Mucosa of descending colon (tissue), 3 donors: ENCODE measurements at regions not wholly inside any gene's neighbourhood (a gene's known extent, or its start where the extent isn't known, plus 50 kb on each side); places are given as distances from the start of the nearest gene placed in this dataset.

Experiments used
- ATAC-seq: fragments of 200-7000 bp; cut with Tn5 transposase; one replicate; pipeline ENCODE4 v1.9.1; 2020; ENCODE audit warnings: mild to moderate bottlenecking, moderate library complexity
- DNase-seq, 3 donors: peaks; one replicate each; pipeline ENCODE4 v3.0.0-alpha.2; 2020
- H3K36me3 ChIP-seq: fragments of 200-600 bp; one replicate; pipeline ENCODE4 v1.8.0; 2021; ENCODE audit warnings: low read depth, mild to moderate bottlenecking
- H3K4me1 ChIP-seq: fragments of 200-600 bp; one replicate; pipeline ENCODE4 v1.8.0; 2021; ENCODE audit warnings: low read depth, mild to moderate bottlenecking
- H3K4me3 ChIP-seq: fragments of 200-600 bp; one replicate; pipeline ENCODE4 v1.8.0; 2021; ENCODE audit warnings: mild to moderate bottlenecking
- H3K9me3 ChIP-seq: fragments of 200-600 bp; one replicate; pipeline ENCODE4 v1.8.0; 2021; ENCODE audit warnings: mild to moderate bottlenecking
- intact Hi-C, 2 donors: fragments of 100-400 bp; cut with DNase I in 1 of 2; cut with micrococcal nuclease in 1 of 2; formaldehyde crosslinking; loops; one replicate each; pipeline versions ENCODE4 v1.11.0 to v1.11.1; 2022; cut with DNase I, micrococcal nuclease
- TF ChIP-seq, protein P1 (sequence below): fragments of 200-600 bp; IDR thresholded peaks from one replicate; pipeline ENCODE4 v1.8.0; 2022; ENCODE audit warnings: antibody characterized with exemption, mild to moderate bottlenecking
- donor health status: DM: no; HTN: no; CAD: no; lungs with moderate emphysema.
- donor health status: DM: no; HTN: no; CAD: no.
- donor health status: DM: no; HTN: yes; CAD: no.

DNA sequence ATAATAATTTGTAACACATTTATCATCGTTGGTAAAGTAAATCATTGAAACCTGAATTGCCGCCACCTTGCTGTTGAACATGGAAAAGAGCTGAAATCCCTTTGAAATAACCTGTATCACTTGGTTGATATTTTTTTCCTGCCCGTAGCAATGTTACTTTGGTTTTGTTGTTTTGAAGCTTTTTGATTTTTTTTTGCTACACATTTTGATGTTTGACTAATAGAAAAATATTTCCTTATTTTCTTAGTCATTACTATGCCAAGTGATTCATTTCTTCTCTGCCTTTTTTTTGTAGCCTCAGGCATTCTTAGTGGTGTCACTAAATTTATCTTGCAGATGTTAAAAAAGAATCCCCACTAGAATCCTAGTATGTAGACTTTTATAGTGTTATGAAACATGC, 235.1 kb upstream of the MEOX2 start:
- intact Hi-C loops = no loop called here
- no peak for ATAC-seq
- H3K9me3 ChIP-seq = no peaks in the 10 kb centered on the region

DNA sequence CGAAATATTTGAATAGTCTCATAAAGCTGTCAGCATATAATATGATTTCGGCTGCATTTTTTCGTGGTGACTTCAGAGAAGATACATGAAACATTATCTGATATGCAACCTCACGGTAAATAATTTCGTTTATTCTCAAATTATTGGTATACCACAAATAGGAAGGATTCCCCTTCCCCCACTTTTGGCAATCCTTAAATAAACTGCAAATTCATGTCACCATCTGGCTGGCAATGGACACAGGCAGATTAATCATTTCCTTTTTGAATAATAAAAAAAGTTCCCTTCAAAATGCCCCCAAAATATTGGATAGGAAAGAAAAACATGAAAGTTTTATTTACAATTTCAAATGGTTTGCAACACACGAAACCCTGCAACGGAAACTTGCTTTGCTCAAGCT, 234.5 kb upstream of the MEOX2 start:
- intact Hi-C loops = no loop called here
- H3K4me1 ChIP-seq = no peaks in the 10 kb centered on the region
- no peak overlapping the region for H3K4me3 ChIP-seq
- no peak for DNase-seq
- TF ChIP-seq, protein P1, sequence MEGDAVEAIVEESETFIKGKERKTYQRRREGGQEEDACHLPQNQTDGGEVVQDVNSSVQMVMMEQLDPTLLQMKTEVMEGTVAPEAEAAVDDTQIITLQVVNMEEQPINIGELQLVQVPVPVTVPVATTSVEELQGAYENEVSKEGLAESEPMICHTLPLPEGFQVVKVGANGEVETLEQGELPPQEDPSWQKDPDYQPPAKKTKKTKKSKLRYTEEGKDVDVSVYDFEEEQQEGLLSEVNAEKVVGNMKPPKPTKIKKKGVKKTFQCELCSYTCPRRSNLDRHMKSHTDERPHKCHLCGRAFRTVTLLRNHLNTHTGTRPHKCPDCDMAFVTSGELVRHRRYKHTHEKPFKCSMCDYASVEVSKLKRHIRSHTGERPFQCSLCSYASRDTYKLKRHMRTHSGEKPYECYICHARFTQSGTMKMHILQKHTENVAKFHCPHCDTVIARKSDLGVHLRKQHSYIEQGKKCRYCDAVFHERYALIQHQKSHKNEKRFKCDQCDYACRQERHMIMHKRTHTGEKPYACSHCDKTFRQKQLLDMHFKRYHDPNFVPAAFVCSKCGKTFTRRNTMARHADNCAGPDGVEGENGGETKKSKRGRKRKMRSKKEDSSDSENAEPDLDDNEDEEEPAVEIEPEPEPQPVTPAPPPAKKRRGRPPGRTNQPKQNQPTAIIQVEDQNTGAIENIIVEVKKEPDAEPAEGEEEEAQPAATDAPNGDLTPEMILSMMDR = no peak
- no peaks in the 10 kb centered on the region for H3K36me3 ChIP-seq
- ATAC-seq = no peak
- no peaks in the 10 kb centered on the region for H3K9me3 ChIP-seq

More for the DNA sequence above, 235.1 kb upstream of the MEOX2 start:
- Histone ChIP-seq H3K4me1 (no peaks in the 10 kb centered on the region), H3K4me3 (no peak overlapping the region), H3K36me3 (no peaks in the 10 kb centered on the region)
- TF ChIP-seq, protein P1 = no peak
- DNase-seq = no peak

DNA sequence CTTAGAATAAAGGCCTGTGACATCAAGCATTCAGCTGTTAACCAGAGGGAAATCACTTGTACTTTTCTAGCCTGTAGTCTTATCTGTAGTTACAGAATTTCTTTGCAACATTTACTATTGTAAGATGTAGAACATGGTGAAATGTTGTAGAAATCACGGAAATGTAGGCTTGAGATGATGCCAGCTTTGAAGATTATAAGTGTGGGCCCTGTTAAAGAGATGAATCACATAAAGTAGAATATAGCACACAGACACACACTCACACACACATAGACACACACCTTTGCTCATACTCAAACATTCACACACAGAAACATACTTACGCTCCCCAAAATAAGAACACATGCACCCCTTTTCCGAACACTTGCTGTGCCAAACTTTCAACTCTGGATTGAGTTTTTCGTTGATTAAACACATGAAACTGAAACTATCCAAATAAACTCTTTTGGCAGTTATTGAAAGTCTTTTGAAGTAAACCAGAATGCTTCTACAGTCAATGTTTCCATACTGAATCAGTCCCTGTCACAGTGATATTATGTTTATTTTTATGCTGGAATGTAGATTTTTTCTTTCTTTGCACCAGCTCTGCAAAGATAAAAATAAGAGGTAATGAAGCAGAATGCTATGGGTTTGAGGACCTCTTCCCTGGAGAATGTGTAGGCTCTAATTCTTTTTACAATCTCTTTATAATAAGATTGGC, 230.3 kb upstream of the MEOX2 start:
- no peaks in the 10 kb centered on the region for H3K36me3 ChIP-seq
- intact Hi-C loops = no loop called here

DNA sequence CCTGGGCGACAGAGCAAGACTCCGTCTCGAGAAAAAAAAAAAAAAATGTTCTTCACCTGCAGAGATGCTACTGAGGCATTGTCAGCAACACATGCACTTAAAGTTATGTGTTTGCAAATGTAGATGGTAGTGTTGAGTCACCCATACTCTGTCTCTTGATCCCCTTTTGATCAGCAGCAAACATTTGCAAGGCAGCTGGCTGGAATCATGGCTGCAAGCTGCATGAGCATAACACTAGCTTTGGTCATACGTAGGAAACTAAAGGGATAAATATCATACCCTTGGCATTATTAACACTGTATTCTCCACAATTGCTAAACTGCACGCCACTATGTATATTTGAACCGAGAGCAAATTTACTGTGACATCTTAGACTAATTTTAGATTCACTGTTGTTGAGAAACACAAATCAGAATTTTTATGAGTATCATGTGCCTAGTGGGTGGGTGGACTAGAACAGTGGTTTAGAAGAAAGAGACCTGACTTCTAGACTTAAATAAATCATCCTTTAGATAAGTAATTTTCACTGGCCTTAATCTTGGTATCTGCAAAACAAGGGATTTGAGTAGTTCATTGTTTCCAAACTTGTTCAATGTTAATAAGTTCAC, 229.3 kb upstream of the MEOX2 start:
- Histone ChIP-seq H3K4me1 (no peaks in the 10 kb centered on the region), H3K36me3 (no peaks in the 10 kb centered on the region), H3K4me3 (no peak overlapping the region), H3K9me3 (no peaks in the 10 kb centered on the region)
- TF ChIP-seq, protein P1 = no peak
- ATAC-seq = no peak
- DNase-seq = no peak
- intact Hi-C loops = no loop called here

More for the DNA sequence above, 230.3 kb upstream of the MEOX2 start:
- TF ChIP-seq, protein P1 = no peak
- H3K4me1 ChIP-seq = no peaks in the 10 kb centered on the region
- no peak for ATAC-seq
- no peaks in the 10 kb centered on the region for H3K9me3 ChIP-seq
- DNase-seq = no peak
- H3K4me3 ChIP-seq = no peak overlapping the region

DNA sequence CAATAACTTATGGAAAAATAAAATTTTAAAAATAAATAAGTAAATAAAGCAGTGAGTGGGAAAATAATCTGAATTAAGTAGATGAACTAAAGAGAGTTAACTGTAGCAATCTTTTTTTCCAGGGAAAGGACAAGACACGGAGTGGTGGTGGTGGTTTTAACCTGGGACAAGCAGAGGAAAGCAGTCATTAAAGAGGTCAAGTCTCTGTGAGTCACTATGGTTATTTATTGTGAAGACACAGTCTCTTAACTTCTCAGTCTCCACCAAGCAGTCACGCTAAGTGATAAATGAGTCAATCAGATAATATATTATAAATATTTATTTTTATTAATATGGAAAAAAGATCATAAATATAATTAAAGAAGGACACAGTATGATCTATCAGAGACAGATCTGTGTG, 228.1 kb upstream of the MEOX2 start:
- H3K4me3 ChIP-seq = no peak overlapping the region
- intact Hi-C loops = no loop called here
- ATAC-seq = no peak
- no peaks in the 10 kb centered on the region for H3K4me1 ChIP-seq
- no peaks in the 10 kb centered on the region for H3K36me3 ChIP-seq
- no peak for DNase-seq
- TF ChIP-seq, protein P1 = no peak
- no peaks in the 10 kb centered on the region for H3K9me3 ChIP-seq
